ENCODE measurements at regions not wholly inside any gene's neighbourhood (a gene's known extent, or its start where the extent isn't known, plus 50 kb on each side); places are given as distances from the start of the nearest gene placed in this dataset.
"Not testable (repeated sequence)": the region's sequence is repeated elsewhere in the genome, so short reads cannot be mapped to it uniquely, and the experiment has no call there.

GRCh38 chr5:104611135-104611767 lies 1048.7 kb upstream of the NUDT12 start:
- no peak for DNase-seq (ENCODE audit: extremely low read depth in 1 of 2, low read depth in 1 of 2)

- no peak for DNase-seq (ENCODE audit: extremely low read depth in 1 of 2, low read depth in 1 of 2)
These were observed 1043.8 kb upstream of the NUDT12 start for GRCh38 chr5:104606258-104606829.

- no peak for DNase-seq (ENCODE audit: extremely low read depth in 1 of 2, low read depth in 1 of 2)
These were observed 1037.1 kb upstream of the NUDT12 start for GRCh38 chr5:104599726-104600125.

GRCh38 chr5:104598285-104598684 lies 1035.7 kb upstream of the NUDT12 start:
- DNase-seq (ENCODE audit: extremely low read depth in 1 of 2, low read depth in 1 of 2), result no peak

- DNase-seq (ENCODE audit: extremely low read depth in 1 of 2, low read depth in 1 of 2), result no peak
These were observed 1032.3 kb upstream of the NUDT12 start for GRCh38 chr5:104594850-104595249.

GRCh38 chr5:104576677-104577076 lies 1014.1 kb upstream of the NUDT12 start:
- DNase-seq (ENCODE audit: extremely low read depth in 1 of 2, low read depth in 1 of 2), result no peak

GRCh38 chr5:104573949-104574709 lies 1011.5 kb upstream of the NUDT12 start:
- no peak for DNase-seq (ENCODE audit: extremely low read depth in 1 of 2, low read depth in 1 of 2)

GRCh38 chr5:104569621-104570020 lies 1007.0 kb upstream of the NUDT12 start:
- DNase-seq (ENCODE audit: extremely low read depth in 1 of 2, low read depth in 1 of 2), result no peak

GRCh38 chr5:104564530-104564929 lies 1001.9 kb upstream of the NUDT12 start:
- no peak for DNase-seq (ENCODE audit: extremely low read depth in 1 of 2, low read depth in 1 of 2)

GRCh38 chr5:104556957-104557356 lies 994.4 kb upstream of the NUDT12 start:
- DNase-seq (ENCODE audit: extremely low read depth in 1 of 2, low read depth in 1 of 2), result no peak

- DNase-seq (ENCODE audit: extremely low read depth in 1 of 2, low read depth in 1 of 2), result no peak
These were observed 989.0 kb upstream of the NUDT12 start for GRCh38 chr5:104551628-104552027.

GRCh38 chr5:104546871-104547270 lies 984.3 kb upstream of the NUDT12 start:
- DNase-seq (ENCODE audit: extremely low read depth in 1 of 2, low read depth in 1 of 2), result not testable (repeated sequence)

- DNase-seq (ENCODE audit: extremely low read depth in 1 of 2, low read depth in 1 of 2), result no peak
These were observed 978.7 kb upstream of the NUDT12 start for GRCh38 chr5:104541141-104541785.

GRCh38 chr5:104540448-104540847 lies 977.9 kb upstream of the NUDT12 start:
- DNase-seq (ENCODE audit: extremely low read depth in 1 of 2, low read depth in 1 of 2), result no peak

- DNase-seq (ENCODE audit: extremely low read depth in 1 of 2, low read depth in 1 of 2), result no peak
These were observed 977.2 kb upstream of the NUDT12 start for GRCh38 chr5:104539618-104540350.

- DNase-seq (ENCODE audit: extremely low read depth in 1 of 2, low read depth in 1 of 2), result no peak
These were observed 976.1 kb upstream of the NUDT12 start for GRCh38 chr5:104538734-104539133.

- DNase-seq (ENCODE audit: extremely low read depth in 1 of 2, low read depth in 1 of 2), result no peak
These were observed 970.9 kb upstream of the NUDT12 start for GRCh38 chr5:104533498-104533897.

- no peak for DNase-seq (ENCODE audit: extremely low read depth in 1 of 2, low read depth in 1 of 2)
These were observed 964.3 kb upstream of the NUDT12 start for GRCh38 chr5:104526866-104527265.

GRCh38 chr5:104513640-104514072 lies 951.1 kb upstream of the NUDT12 start:
- no peak for DNase-seq (ENCODE audit: extremely low read depth in 1 of 2, low read depth in 1 of 2)

- no peak for DNase-seq (ENCODE audit: extremely low read depth in 1 of 2, low read depth in 1 of 2)
These were observed 950.6 kb upstream of the NUDT12 start for GRCh38 chr5:104513121-104513602.
